Activated CD4-positive, alpha-beta T cell treated with anti-CD3 and anti-CD28 coated beads for 36 hours (primary cell): ENCODE measurements at regions not wholly inside any gene's neighbourhood (a gene's known extent, or its start where the extent isn't known, plus 50 kb on each side); places are given as distances from the start of the nearest gene placed in this dataset.

ENCODE experiments used
- ATAC-seq: fragments of 200-7000 bp; cut with Tn5 transposase; one replicate; pipeline ENCODE4 v1.10.0; 2021; ENCODE audit warnings: mild to moderate bottlenecking, moderate library complexity
- CTCF ChIA-PET: fragments of 350-600 bp; sonication (Branson Sonifier 250); formaldehyde crosslinking; loops from one replicate; lab custom pipeline; 2021; ENCODE audit warnings: antibody characterized with exemption; lab: Charles Lee
- POLR2A ChIA-PET: fragments of 350-600 bp; sonication (Branson Sonifier 250); formaldehyde crosslinking; loops from one replicate; lab custom pipeline; 2021; ENCODE audit warnings: antibody characterized with exemption, inconsistent platforms; lab: Charles Lee
- DNase-seq: peaks from one replicate; pipeline ENCODE4 v3.0.0-alpha.2; 2020
- H3K27ac Mint-ChIP-seq: one replicate; pipeline ENCODE4 v1.8.0; 2021; ENCODE audit warnings: mixed read lengths
- H3K27me3 Mint-ChIP-seq: one replicate; pipeline ENCODE4 v1.8.0; 2021; ENCODE audit warnings: mixed read lengths
- H3K36me3 Mint-ChIP-seq: one replicate; pipeline ENCODE4 v1.8.0; 2021; ENCODE audit warnings: low read depth, mixed read lengths
- H3K4me1 Mint-ChIP-seq: one replicate; pipeline ENCODE4 v1.8.0; 2021; ENCODE audit warnings: mixed read lengths
- H3K4me3 Mint-ChIP-seq: one replicate; pipeline ENCODE4 v1.8.0; 2021; ENCODE audit warnings: mild to moderate bottlenecking, moderate library complexity, mixed read lengths
- H3K9me3 Mint-ChIP-seq: one replicate; pipeline ENCODE4 v1.8.0; 2021; ENCODE audit warnings: low read depth, mixed read lengths
- intact Hi-C, 2 experiments: fragments of 100-400 bp; cut with DNase I in 1 of 2; cut with micrococcal nuclease in 1 of 2; formaldehyde crosslinking; loops; one replicate each; pipeline versions ENCODE4 v1.14.2 to v1.15.1; 2022 to 2024; cut with DNase I, micrococcal nuclease

- Mint-ChIP-seq H3K27me3 (no peaks in the 10 kb centered on the region), H3K27ac (no peak overlapping the region), H3K4me1 (no peaks in the 10 kb centered on the region), H3K4me3 (no peak overlapping the region), H3K36me3 (no peaks in the 10 kb centered on the region), H3K9me3 (no peaks in the 10 kb centered on the region)
- DNase-seq (no peak), ATAC-seq (no peak)
- ChIA-PET CTCF (no interaction called here), POLR2A (no interaction called here)
- intact Hi-C loops: no loop called here
These were observed 50.8 kb upstream of the KLHL13 start for GRCh38 chrX:118167361-118167760.

GRCh38 chrX:118171356-118171755 is 54.7 kb upstream of the KLHL13 start:
- Mint-ChIP-seq H3K27me3 (no peaks in the 10 kb centered on the region), H3K4me3 (no peak overlapping the region), H3K9me3 (no peaks in the 10 kb centered on the region), H3K36me3 (no peaks in the 10 kb centered on the region), H3K4me1 (no peaks in the 10 kb centered on the region), H3K27ac (no peak overlapping the region)
- DNase-seq: no peak
- intact Hi-C loops: no loop called here
- ChIA-PET CTCF (no interaction called here), POLR2A (no interaction called here)
- no peak for ATAC-seq

- H3K4me3 Mint-ChIP-seq: no peak overlapping the region
- intact Hi-C loops: no loop called here
- H3K27me3 Mint-ChIP-seq: no peaks in the 10 kb centered on the region
- H3K9me3 Mint-ChIP-seq: no peaks in the 10 kb centered on the region
- H3K4me1 Mint-ChIP-seq: no peaks in the 10 kb centered on the region
- ChIA-PET POLR2A (no interaction called here), CTCF (no interaction called here)
- DNase-seq (no peak), ATAC-seq (no peak)
- H3K27ac Mint-ChIP-seq: no peak overlapping the region
- H3K36me3 Mint-ChIP-seq: no peaks in the 10 kb centered on the region
These were observed 58.0 kb upstream of the KLHL13 start for GRCh38 chrX:118174516-118175098.

- Mint-ChIP-seq H3K27ac (no peak overlapping the region), H3K9me3 (no peaks in the 10 kb centered on the region), H3K36me3 (no peaks in the 10 kb centered on the region), H3K4me3 (no peak overlapping the region), H3K4me1 (no peaks in the 10 kb centered on the region), H3K27me3 (no peaks in the 10 kb centered on the region)
- ChIA-PET CTCF (interaction anchor here (0.8 kb wide), 1 partner anchor 27 kb away, joined by 3 read pairs; no protein-coding TSS in a partner anchor), POLR2A (interaction anchor here (0.5 kb wide), 1 partner anchor 271 kb away, joined by 7 read pairs; no protein-coding TSS in a partner anchor)
- intact Hi-C loops: no loop called here
- ATAC-seq: no peak
- DNase-seq: no peak
These were observed 61.1 kb upstream of the KLHL13 start for GRCh38 chrX:118177708-118178107.

GRCh38 chrX:118178450-118178849 is 61.8 kb upstream of the KLHL13 start:
- no peak for DNase-seq
- no peaks in the 10 kb centered on the region for H3K27me3 Mint-ChIP-seq
- no peak for ATAC-seq
- no peaks in the 10 kb centered on the region for H3K4me1 Mint-ChIP-seq
- intact Hi-C loops: no loop called here
- no peak overlapping the region for H3K4me3 Mint-ChIP-seq
- POLR2A ChIA-PET: no interaction called here
- CTCF ChIA-PET: interaction anchor here (0.8 kb wide), 1 partner anchor 27 kb away, joined by 3 read pairs; no protein-coding TSS in a partner anchor
- H3K36me3 Mint-ChIP-seq: no peaks in the 10 kb centered on the region
- no peak overlapping the region for H3K27ac Mint-ChIP-seq
- no peaks in the 10 kb centered on the region for H3K9me3 Mint-ChIP-seq

- intact Hi-C loops: no loop called here
- no peak overlapping the region for H3K27ac Mint-ChIP-seq
- ChIA-PET POLR2A (no interaction called here), CTCF (no interaction called here)
- ATAC-seq: no peak
- H3K36me3 Mint-ChIP-seq: no peaks in the 10 kb centered on the region
- no peaks in the 10 kb centered on the region for H3K4me1 Mint-ChIP-seq
- H3K4me3 Mint-ChIP-seq: no peak overlapping the region
- no peak for DNase-seq
- H3K9me3 Mint-ChIP-seq: no peaks in the 10 kb centered on the region
- H3K27me3 Mint-ChIP-seq: no peaks in the 10 kb centered on the region
These were observed 62.6 kb upstream of the KLHL13 start for GRCh38 chrX:118179161-118179560.

GRCh38 chrX:118179718-118180117 is 63.1 kb upstream of the KLHL13 start:
- ATAC-seq (no peak), DNase-seq (no peak)
- ChIA-PET POLR2A (no interaction called here), CTCF (no interaction called here)
- H3K36me3 Mint-ChIP-seq: no peaks in the 10 kb centered on the region
- no peak overlapping the region for H3K4me3 Mint-ChIP-seq
- H3K27ac Mint-ChIP-seq: no peak overlapping the region
- no peaks in the 10 kb centered on the region for H3K4me1 Mint-ChIP-seq
- intact Hi-C loops: no loop called here
- no peaks in the 10 kb centered on the region for H3K27me3 Mint-ChIP-seq
- no peaks in the 10 kb centered on the region for H3K9me3 Mint-ChIP-seq

- ATAC-seq (no peak), DNase-seq (no peak)
- ChIA-PET POLR2A (no interaction called here), CTCF (no interaction called here)
- no peaks in the 10 kb centered on the region for H3K27me3 Mint-ChIP-seq
- intact Hi-C loops: no loop called here
- H3K4me3 Mint-ChIP-seq: no peak overlapping the region
- H3K4me1 Mint-ChIP-seq: no peaks in the 10 kb centered on the region
- no peak overlapping the region for H3K27ac Mint-ChIP-seq
- H3K36me3 Mint-ChIP-seq: no peaks in the 10 kb centered on the region
- H3K9me3 Mint-ChIP-seq: no peaks in the 10 kb centered on the region
These were observed 64.4 kb upstream of the KLHL13 start for GRCh38 chrX:118181030-118181429.

GRCh38 chrX:118182025-118182424 is 65.4 kb upstream of the KLHL13 start:
- Mint-ChIP-seq H3K36me3 (no peaks in the 10 kb centered on the region), H3K9me3 (no peaks in the 10 kb centered on the region), H3K4me1 (no peaks in the 10 kb centered on the region), H3K4me3 (no peak overlapping the region), H3K27me3 (no peaks in the 10 kb centered on the region), H3K27ac (no peak overlapping the region)
- DNase-seq: no peak
- ChIA-PET CTCF (no interaction called here), POLR2A (no interaction called here)
- intact Hi-C loops: no loop called here
- no peak for ATAC-seq

GRCh38 chrX:118182681-118183080 is 66.1 kb upstream of the KLHL13 start:
- H3K4me3 Mint-ChIP-seq: no peak overlapping the region
- H3K27ac Mint-ChIP-seq: no peak overlapping the region
- no peaks in the 10 kb centered on the region for H3K9me3 Mint-ChIP-seq
- no peaks in the 10 kb centered on the region for H3K27me3 Mint-ChIP-seq
- ChIA-PET POLR2A (no interaction called here), CTCF (no interaction called here)
- ATAC-seq (no peak), DNase-seq (no peak)
- no peaks in the 10 kb centered on the region for H3K36me3 Mint-ChIP-seq
- H3K4me1 Mint-ChIP-seq: no peaks in the 10 kb centered on the region
- intact Hi-C loops: no loop called here

GRCh38 chrX:118183606-118184005 is 67.0 kb upstream of the KLHL13 start:
- POLR2A ChIA-PET: no interaction called here
- intact Hi-C loops: no loop called here
- no peaks in the 10 kb centered on the region for H3K27me3 Mint-ChIP-seq
- DNase-seq (no peak), ATAC-seq (no peak)
- H3K4me1 Mint-ChIP-seq: no peaks in the 10 kb centered on the region
- CTCF ChIA-PET: no interaction called here
- H3K4me3 Mint-ChIP-seq: no peak overlapping the region
- no peak overlapping the region for H3K27ac Mint-ChIP-seq
- no peaks in the 10 kb centered on the region for H3K9me3 Mint-ChIP-seq
- no peaks in the 10 kb centered on the region for H3K36me3 Mint-ChIP-seq

- H3K36me3 Mint-ChIP-seq: no peaks in the 10 kb centered on the region
- H3K27me3 Mint-ChIP-seq: no peaks in the 10 kb centered on the region
- CTCF ChIA-PET: no interaction called here
- no peak for ATAC-seq
- H3K27ac Mint-ChIP-seq: no peak overlapping the region
- no peaks in the 10 kb centered on the region for H3K4me1 Mint-ChIP-seq
- no peaks in the 10 kb centered on the region for H3K9me3 Mint-ChIP-seq
- H3K4me3 Mint-ChIP-seq: no peak overlapping the region
- intact Hi-C loops: no loop called here
- no peak for DNase-seq
- POLR2A ChIA-PET: no interaction called here
These were observed 70.5 kb upstream of the KLHL13 start for GRCh38 chrX:118187100-118187499.
